PC-9 (cell line): ENCODE measurements at regions not wholly inside any gene's neighbourhood (a gene's known extent, or its start where the extent isn't known, plus 50 kb on each side); places are given as distances from the start of the nearest gene placed in this dataset.

Experiments
- CTCF ChIP-seq: fragments of 200-600 bp; sonication (generic); conservative IDR thresholded peaks from 2 replicates; pipeline ENCODE4 v1.6.1; 2017; ENCODE audit warnings: mixed run types, antibody characterized with exemption, mild to moderate bottlenecking, moderate library complexity
- EZH2 ChIP-seq: fragments of 200-600 bp; sonication (generic); IDR thresholded peaks from 2 replicates; pipeline ENCODE4 v1.8.0; 2017; ENCODE audit warnings: antibody characterized with exemption, low read depth

- TF ChIP-seq CTCF = no peak
- TF ChIP-seq EZH2 = no peak
Observed at GRCh38 chr6:153328194-153328593, 197.1 kb upstream of the RGS17 start.
